Erythroblast (primary cell): ENCODE measurements at regions not wholly inside any gene's neighbourhood (a gene's known extent, or its start where the extent isn't known, plus 50 kb on each side); places are given as distances from the start of the nearest gene placed in this dataset.

Source experiments
- GATA1 ChIP-seq: IDR thresholded peaks from 2 replicates; pipeline ENCODE4 v1.6.1; 2011; ENCODE audit warnings: low read depth, mild to moderate bottlenecking, control low read depth, low read length, moderate library complexity
- POLR2A ChIP-seq: IDR thresholded peaks from 2 replicates; pipeline ENCODE4 v1.6.1; 2011; ENCODE audit warnings: mild to moderate bottlenecking, low read length

DNA sequence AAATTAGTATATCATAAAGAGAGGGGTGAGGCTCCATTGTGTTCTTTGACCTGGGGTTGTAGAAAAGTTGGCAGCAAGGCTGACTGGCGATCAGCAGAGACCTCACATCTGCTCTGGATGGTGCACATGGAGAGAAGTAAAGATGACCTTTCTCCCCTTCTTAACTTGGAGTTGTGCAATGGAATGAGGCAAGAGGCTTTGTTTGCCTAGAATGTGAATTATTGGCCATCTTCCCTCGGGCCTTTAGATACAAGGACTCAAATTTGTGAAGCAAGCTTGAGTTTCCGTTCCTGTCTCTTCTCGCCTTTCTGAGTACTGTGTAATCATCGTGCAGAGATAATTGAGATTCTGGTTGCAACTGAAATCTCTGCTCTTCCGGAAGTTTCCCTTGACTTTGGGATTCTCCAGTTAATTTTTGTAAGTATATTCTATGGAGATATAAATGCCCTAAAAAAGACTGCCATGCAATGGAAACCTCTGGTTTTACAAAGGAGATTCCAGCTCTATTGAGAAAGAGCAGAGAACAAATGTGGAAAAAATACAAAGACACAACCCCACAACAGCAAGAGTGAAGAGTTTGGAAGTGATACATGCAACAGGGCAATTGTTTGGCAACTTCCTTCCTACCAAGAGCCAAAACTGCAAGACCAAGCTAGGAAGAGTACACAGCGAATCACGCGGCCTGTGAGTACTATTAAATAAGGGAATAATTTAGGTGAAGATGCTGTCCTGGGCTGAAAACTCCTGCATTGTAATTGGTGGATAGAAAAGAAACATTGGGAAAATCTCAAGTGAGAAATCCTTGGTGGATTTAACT lies 542.3 kb upstream of the NRP1 start:
- no peak for TF ChIP-seq POLR2A
- TF ChIP-seq GATA1: no peak
